GM21423 (cell line): ENCODE measurements at regions not wholly inside any gene's neighbourhood (a gene's known extent, or its start where the extent isn't known, plus 50 kb on each side); places are given as distances from the start of the nearest gene placed in this dataset.
"Not testable (repeated sequence)": the region's sequence is repeated elsewhere in the genome, so short reads cannot be mapped to it uniquely, and the experiment has no call there.

Experiments
- ATAC-seq: cut with Tn5 transposase; IDR thresholded peaks from one replicate; pipeline ENCODE4 v1.9.1; 2021; ENCODE audit warnings: mild to moderate bottlenecking, moderate library complexity; ENCODE audit not compliant: unreplicated experiment

GRCh38 chr12:86530996-86531655, 274.9 kb upstream of the MGAT4C start:
- ATAC-seq: no peak

DNA sequence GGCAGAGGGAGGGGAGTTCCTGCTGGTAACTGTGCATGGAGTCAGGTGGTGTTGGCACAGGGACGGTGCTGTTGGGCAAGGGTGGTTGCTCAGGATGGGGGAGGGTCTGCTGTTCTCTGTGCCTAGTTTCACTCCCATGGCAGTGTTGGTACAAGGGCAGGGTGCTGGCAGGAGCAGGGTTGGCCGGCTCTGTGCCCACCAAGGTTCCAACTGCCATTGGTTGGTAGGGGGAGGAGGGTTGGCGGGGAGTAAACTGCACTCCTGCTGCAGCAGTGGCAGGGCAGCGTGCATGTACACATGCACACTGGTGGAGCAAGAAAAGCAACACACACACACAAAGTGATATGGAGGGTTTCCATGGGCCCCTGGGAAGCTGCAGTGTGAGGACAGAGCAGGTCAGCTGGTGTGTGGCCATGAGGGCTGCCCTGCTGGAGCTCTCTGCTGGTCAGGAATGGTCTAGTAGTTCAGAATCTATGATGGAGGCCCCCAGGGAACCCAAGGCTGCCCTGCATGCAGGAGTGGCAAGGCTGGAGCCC, 269.9 kb upstream of the MGAT4C start:
- ATAC-seq: no peak

- no peak for ATAC-seq
These were observed 267.7 kb upstream of the MGAT4C start for GRCh38 chr12:86523844-86524243.

GRCh38 chr12:86521870-86522269, 265.7 kb upstream of the MGAT4C start:
- no peak for ATAC-seq

- no peak for ATAC-seq
These were observed 257.0 kb upstream of the MGAT4C start for GRCh38 chr12:86513226-86513625.

DNA sequence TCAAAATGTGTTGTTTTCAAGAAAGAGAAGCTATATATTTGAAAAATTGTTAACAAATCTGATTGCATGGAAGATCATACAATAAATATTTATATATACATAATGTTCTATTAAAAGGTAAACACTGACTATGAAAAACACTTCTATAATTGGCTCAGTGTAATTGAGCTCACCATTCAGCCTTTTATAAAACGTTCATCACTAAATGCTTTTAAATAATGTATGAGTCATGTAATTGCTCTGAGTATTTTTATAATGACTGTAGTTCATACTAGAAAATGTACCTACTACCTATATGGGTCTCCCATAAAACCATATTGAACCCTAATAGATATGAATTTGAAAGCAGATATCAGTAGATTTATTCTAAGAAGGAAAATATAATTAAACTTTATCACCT, 240.4 kb upstream of the MGAT4C start:
- ATAC-seq: no peak

GRCh38 chr12:86484473-86484872, 228.3 kb upstream of the MGAT4C start:
- ATAC-seq: no peak

- no peak for ATAC-seq
These were observed 217.0 kb upstream of the MGAT4C start for GRCh38 chr12:86473231-86473630.

DNA sequence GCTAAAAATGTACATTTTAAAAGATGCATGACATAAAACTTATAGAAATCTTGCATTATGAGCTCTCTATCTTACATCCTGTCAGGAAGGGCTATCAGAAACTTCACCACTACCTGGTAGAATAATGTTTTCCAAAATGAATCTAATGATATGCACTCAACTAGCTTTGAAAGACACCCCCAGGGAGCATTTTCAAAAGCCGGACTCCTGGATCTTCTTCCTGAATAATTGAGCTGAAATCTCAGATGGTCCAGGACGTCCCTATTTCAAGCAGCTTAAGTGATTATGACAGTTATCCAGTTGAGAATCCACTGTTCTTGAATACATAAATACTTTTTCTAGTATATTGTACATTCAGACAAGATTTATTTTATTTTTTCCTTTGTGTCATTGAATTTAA, 200.6 kb upstream of the MGAT4C start:
- no peak for ATAC-seq

- no peak for ATAC-seq
These were observed 200.1 kb upstream of the MGAT4C start for GRCh38 chr12:86456241-86456640.

- no peak for ATAC-seq
These were observed 189.2 kb upstream of the MGAT4C start for GRCh38 chr12:86445356-86445755.

- ATAC-seq: no peak
These were observed 178.9 kb upstream of the MGAT4C start for GRCh38 chr12:86435053-86435452.

DNA sequence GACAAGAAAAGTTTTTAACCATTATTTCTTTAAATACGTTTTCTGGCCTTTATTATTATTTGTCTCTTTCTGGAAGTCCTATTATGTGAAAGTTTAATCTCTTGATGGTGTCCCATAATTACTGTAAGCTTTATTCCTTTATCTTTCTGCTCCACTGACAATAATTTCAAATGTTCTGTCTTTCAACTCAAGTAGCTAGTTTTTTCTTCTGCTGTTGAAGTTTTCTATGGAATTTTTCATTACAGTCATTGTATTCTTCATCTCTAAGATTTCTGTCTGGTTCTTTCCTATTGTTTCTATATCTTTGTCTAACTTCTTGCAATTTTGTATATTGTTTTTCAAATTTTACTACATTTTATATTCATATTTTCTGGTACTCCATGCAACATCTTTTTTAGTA, 173.6 kb upstream of the MGAT4C start:
- no peak for ATAC-seq

DNA sequence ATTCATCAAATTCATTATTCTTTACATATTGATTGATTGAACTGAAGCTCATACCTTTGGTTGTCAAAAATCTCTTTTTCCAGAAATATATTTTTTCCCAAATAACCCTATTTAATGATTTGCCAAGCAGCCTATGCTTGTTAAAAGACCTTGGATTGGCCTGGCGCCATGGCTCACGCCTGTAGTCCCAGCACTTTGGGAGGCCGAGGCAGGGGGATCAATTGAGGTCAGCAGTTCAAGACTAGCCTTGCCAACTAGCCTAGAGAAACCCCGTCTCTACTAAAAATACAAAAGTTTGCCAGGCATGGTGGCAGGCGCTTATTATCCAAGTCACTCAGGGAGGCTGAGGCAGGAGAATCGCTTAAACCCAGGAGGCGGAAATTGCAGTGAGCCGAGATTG, 165.1 kb upstream of the MGAT4C start:
- no peak for ATAC-seq

- no peak for ATAC-seq
These were observed 158.0 kb upstream of the MGAT4C start for GRCh38 chr12:86414201-86414600.

- no peak for ATAC-seq
These were observed 155.5 kb upstream of the MGAT4C start for GRCh38 chr12:86411710-86412109.

GRCh38 chr12:86407620-86408208, 151.5 kb upstream of the MGAT4C start:
- ATAC-seq: no peak

- no peak for ATAC-seq
These were observed 133.8 kb upstream of the MGAT4C start for GRCh38 chr12:86389949-86390348.

DNA sequence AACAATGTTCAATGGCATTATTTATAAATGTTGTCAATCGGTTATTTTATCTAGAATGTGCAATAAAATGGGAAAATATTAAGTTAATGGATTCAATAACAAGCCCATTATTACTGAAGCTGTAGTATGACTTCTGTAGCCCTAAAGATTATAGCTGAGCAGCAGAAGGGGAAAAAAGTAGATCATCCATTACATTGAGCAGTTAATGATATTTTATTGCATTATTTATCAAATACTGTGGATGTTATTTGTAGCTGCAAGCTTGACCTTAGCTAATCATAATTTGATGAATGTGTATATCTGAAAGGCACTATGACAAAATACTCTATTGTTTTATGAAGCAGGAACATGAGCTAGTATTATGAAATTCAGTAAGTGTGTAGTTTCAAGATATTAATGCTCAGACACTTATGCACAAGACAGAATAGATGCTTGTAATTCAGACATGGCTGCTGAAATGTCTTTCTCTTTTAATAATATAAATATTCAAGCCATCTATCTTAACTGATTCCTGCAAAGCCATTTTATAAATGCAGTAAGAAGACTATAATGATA, 131.5 kb upstream of the MGAT4C start:
- no peak for ATAC-seq

- not testable (repeated sequence) for ATAC-seq
These were observed 127.6 kb upstream of the MGAT4C start for GRCh38 chr12:86383759-86384158.

DNA sequence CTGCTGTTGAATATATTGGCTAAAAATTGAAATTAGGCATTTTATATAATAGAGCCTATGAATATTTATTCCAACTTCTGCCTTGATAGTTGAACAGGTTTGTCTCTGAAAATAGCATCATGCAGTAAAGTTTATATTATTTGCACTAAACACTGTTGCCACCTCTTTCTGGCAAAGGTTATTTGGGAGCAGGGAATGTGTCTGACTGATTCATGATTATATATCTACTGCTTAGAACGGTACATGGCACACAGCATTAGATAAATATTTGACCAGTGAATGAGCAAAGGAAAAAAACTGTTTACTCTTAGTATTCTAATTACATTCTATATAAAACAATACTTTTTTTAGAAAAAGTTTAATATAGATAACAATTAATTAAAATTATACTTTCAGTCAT, 123.1 kb upstream of the MGAT4C start:
- ATAC-seq: no peak

DNA sequence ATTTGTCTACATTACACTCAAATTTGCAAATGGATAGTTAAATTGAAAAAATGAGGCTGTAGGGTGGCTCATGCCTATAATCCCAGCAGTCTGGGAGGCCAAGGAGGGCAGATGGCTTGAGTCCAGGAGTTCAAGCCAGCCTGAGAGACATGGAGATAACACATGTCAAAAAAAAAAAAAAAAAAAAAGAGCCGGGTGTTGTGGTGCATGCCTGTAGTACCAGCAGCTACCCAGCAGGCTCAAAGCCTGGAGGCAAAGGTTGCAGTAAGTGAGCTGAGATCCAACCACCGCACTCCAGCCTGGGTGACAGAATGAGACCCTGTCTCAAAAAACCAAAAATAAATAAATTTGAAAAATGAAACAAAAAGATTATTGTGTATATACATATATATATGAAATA, 119.9 kb upstream of the MGAT4C start:
- ATAC-seq: no peak
